ENCODE measurements at regions not wholly inside any gene's neighbourhood (a gene's known extent, or its start where the extent isn't known, plus 50 kb on each side); places are given as distances from the start of the nearest gene placed in this dataset.

- POLR2A ChIA-PET, result no interaction called here
- DNase-seq, result no peak
- H3K9me3 Mint-ChIP-seq, result no peaks in the 10 kb centered on the region
- no peak overlapping the region for H3K4me3 Mint-ChIP-seq
- no peaks in the 10 kb centered on the region for H3K36me3 Mint-ChIP-seq (ENCODE audit: low read depth)
- intact Hi-C loops (cut with micrococcal nuclease), result no loop called here
- CTCF ChIA-PET, result no interaction called here
- no peak for TF ChIP-seq CTCF (IDR thresholded peaks at IDR 0.05)
- no peaks in the 10 kb centered on the region for H3K27me3 Mint-ChIP-seq
- no peak for ATAC-seq (ENCODE audit: low read depth)
- no peak overlapping the region for H3K27ac Mint-ChIP-seq
- H3K4me1 Mint-ChIP-seq, result no peaks in the 10 kb centered on the region
These were observed 559.0 kb upstream of the ZEB2 start for GRCh38 chr2:145078923-145079322.

GRCh38 chr2:145076085-145076484 lies 556.2 kb upstream of the ZEB2 start:
- Mint-ChIP-seq H3K36me3 (ENCODE audit: low read depth) (no peaks in the 10 kb centered on the region), H3K4me3 (no peak overlapping the region), H3K27ac (no peak overlapping the region), H3K4me1 (no peaks in the 10 kb centered on the region), H3K9me3 (no peaks in the 10 kb centered on the region), H3K27me3 (no peaks in the 10 kb centered on the region)
- CTCF ChIA-PET, result no interaction called here
- DNase-seq (no peak), ATAC-seq (ENCODE audit: low read depth) (no peak)
- intact Hi-C loops (cut with micrococcal nuclease), result no loop called here
- TF ChIP-seq CTCF (IDR thresholded peaks at IDR 0.05), result no peak
- POLR2A ChIA-PET, result no interaction called here

GRCh38 chr2:145075454-145076062 lies 555.6 kb upstream of the ZEB2 start:
- intact Hi-C loops (cut with micrococcal nuclease), result no loop called here
- Mint-ChIP-seq H3K4me1 (no peaks in the 10 kb centered on the region), H3K27ac (no peak overlapping the region), H3K36me3 (ENCODE audit: low read depth) (no peaks in the 10 kb centered on the region), H3K9me3 (no peaks in the 10 kb centered on the region), H3K27me3 (no peaks in the 10 kb centered on the region), H3K4me3 (no peak overlapping the region)
- TF ChIP-seq CTCF (IDR thresholded peaks at IDR 0.05), result no peak
- CTCF ChIA-PET, result no interaction called here
- no peak for ATAC-seq (ENCODE audit: low read depth)
- POLR2A ChIA-PET, result no interaction called here
- no peak for DNase-seq

- CTCF ChIA-PET, result no interaction called here
- intact Hi-C loops (cut with micrococcal nuclease), result no loop called here
- no peak overlapping the region for H3K27ac Mint-ChIP-seq
- H3K27me3 Mint-ChIP-seq, result no peaks in the 10 kb centered on the region
- POLR2A ChIA-PET, result no interaction called here
- TF ChIP-seq CTCF (IDR thresholded peaks at IDR 0.05), result no peak
- no peaks in the 10 kb centered on the region for H3K36me3 Mint-ChIP-seq (ENCODE audit: low read depth)
- no peak for DNase-seq
- H3K9me3 Mint-ChIP-seq, result peaks cover 9% of the 10 kb centered on the region
- no peaks in the 10 kb centered on the region for H3K4me1 Mint-ChIP-seq
- no peak for ATAC-seq (ENCODE audit: low read depth)
- no peak overlapping the region for H3K4me3 Mint-ChIP-seq
These were observed 550.8 kb upstream of the ZEB2 start for GRCh38 chr2:145070703-145071102.

- ChIA-PET POLR2A (no interaction called here), CTCF (no interaction called here)
- Mint-ChIP-seq H3K27me3 (no peaks in the 10 kb centered on the region), H3K36me3 (ENCODE audit: low read depth) (no peaks in the 10 kb centered on the region), H3K27ac (no peak overlapping the region), H3K9me3 (peaks cover 9% of the 10 kb centered on the region), H3K4me1 (no peaks in the 10 kb centered on the region), H3K4me3 (no peak overlapping the region)
- ATAC-seq (ENCODE audit: low read depth) (no peak), DNase-seq (no peak)
- intact Hi-C loops (cut with micrococcal nuclease), result no loop called here
- no peak for TF ChIP-seq CTCF (IDR thresholded peaks at IDR 0.05)
These were observed 548.6 kb upstream of the ZEB2 start for GRCh38 chr2:145068509-145068908.
